SH-SY5Y (cell line): ENCODE measurements at regions not wholly inside any gene's neighbourhood (a gene's known extent, or its start where the extent isn't known, plus 50 kb on each side); places are given as distances from the start of the nearest gene placed in this dataset.

ENCODE experiments used
- GATA2 ChIP-seq: IDR thresholded peaks from 2 replicates; pipeline ENCODE4 v1.6.1; 2011; ENCODE audit warnings: mild to moderate bottlenecking, low read depth, low read length
- GATA3 ChIP-seq: IDR thresholded peaks from 2 replicates; pipeline ENCODE4 v1.6.1; 2011; ENCODE audit warnings: low read depth, mild to moderate bottlenecking, low read length, moderate library complexity

DNA sequence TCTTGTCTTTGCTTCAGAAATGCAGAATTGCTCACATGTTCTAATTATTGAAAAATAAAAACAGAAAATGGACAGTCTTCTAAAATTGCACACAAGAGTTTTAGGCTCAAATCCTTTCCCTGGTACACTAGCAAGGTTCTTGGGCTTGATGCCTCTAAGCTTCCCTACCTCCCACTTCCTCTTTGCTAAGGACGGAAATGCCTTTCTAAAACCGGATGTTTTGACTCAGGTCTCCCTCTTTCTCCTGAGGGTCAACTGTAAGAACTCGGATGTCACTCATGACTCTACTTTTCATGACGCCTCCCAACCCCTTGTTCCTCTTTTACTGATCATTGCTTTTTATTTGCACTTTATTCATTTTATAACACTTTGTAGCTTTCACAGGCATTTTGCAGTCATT lies 613.5 kb downstream of the C6orf118 start:
- TF ChIP-seq GATA3 (no peak), GATA2 (no peak)
